Psoas muscle (tissue), 7 donors: ENCODE measurements at regions not wholly inside any gene's neighbourhood (a gene's known extent, or its start where the extent isn't known, plus 50 kb on each side); places are given as distances from the start of the nearest gene placed in this dataset.

Source experiments
- ATAC-seq, 4 donors: fragments of 200-7000 bp; cut with Tn5 transposase; one replicate each; pipeline ENCODE4 v1.9.1; 2020; ENCODE audit warnings: moderate library complexity in 3 of 4, mild to moderate bottlenecking in 2 of 4
- DNase-seq, 2 donors: peaks; one replicate each; pipeline ENCODE4 v3.0.0-alpha.2; 2020
- H3K27ac ChIP-seq: fragments of 200-600 bp; one replicate; pipeline ENCODE4 v1.8.0; 2022
- H3K27me3 ChIP-seq, 3 donors: fragments of 200-600 bp in 1 of 3; one replicate each; pipeline versions ENCODE4 v1.6.1 to v1.8.0; 2013 to 2022; ENCODE audit warnings: low read length in 2 of 3, mild to moderate bottlenecking in 2 of 3, moderate library complexity in 1 of 3; ENCODE audit not compliant: insufficient read depth in 3 of 3
- H3K36me3 ChIP-seq, 2 donors: fragments of 200-600 bp in 1 of 2; one replicate each; pipeline versions ENCODE4 v1.6.1 to v1.8.0; 2013 to 2022; ENCODE audit warnings: low read depth in 1 of 2, mild to moderate bottlenecking in 1 of 2, moderate library complexity in 1 of 2; ENCODE audit not compliant: insufficient read depth in 1 of 2
- H3K4me1 ChIP-seq: fragments of 200-600 bp; one replicate; pipeline ENCODE4 v1.8.0; 2022
- H3K4me3 ChIP-seq: fragments of 200-600 bp; one replicate; pipeline ENCODE4 v1.8.0; 2022; ENCODE audit warnings: mild to moderate bottlenecking
- H3K9me3 ChIP-seq: fragments of 200-600 bp; one replicate; pipeline ENCODE4 v1.8.0; 2022
- CTCF ChIP-seq: fragments of 200-600 bp; IDR thresholded peaks from one replicate; pipeline ENCODE4 v1.8.0; 2022; ENCODE audit warnings: antibody characterized with exemption
- WGBS, 3 donors: extraction: QIAGEN DNeasy Blood & Tissue Kit; methylation state at CpG; one replicate each; pipeline versions ENCODE4 v1.1.6 to v1.1.7; 2013; 5-methylcytosine and 5-hydroxymethylcytosine counted together
- intact Hi-C, 2 donors: fragments of 100-400 bp; cut with DNase I; formaldehyde crosslinking; loops; one replicate each; pipeline versions ENCODE4 v1.11.0 to v1.14.2; 2022
- donor health status: healthy with polysubstance abuse.
- donor health status: DM: no; HTN: no; CAD: no; lungs with moderate emphysema.
- donor health status: Bipolar disorder and iron deficiency.
- donor health status: healthy.
- donor health status: DM: yes; HTN: yes; CAD: no.
- donor health status: DM: no; HTN: no; CAD: no.
- donor health status: DM: yes; HTN: yes; CAD: no.

- Histone ChIP-seq H3K4me3 (no peak overlapping the region), H3K4me1 (no peaks in the 10 kb centered on the region), H3K27me3 (no peaks in the 10 kb centered on the region), H3K27ac (peak overlapping the region; percentile 69), H3K36me3 (no peaks in the 10 kb centered on the region), H3K9me3 (no peaks in the 10 kb centered on the region)
- ATAC-seq: peak in 3 of 4 donors; percentile 12 to 48 (median 13)
- intact Hi-C loops: no loop called here
- WGBS, 3 donors: 68 to 81% (median 79%) methylated on average over 3 of the region's 3 CpGs
- TF ChIP-seq CTCF: no peak
- no peak for DNase-seq
Observed at GRCh38 chr5:44664711-44665100, 144.0 kb upstream of the MRPS30 start.

GRCh38 chr5:44663991-44664710 is 144.6 kb upstream of the MRPS30 start:
- 79 to 90% (median 84%) methylated on average over 9 to 10 of the region's 10 CpGs for WGBS, 3 donors
- ATAC-seq (peak in 1 of 4 donors; percentile 4), DNase-seq (peak in 1 of 2 donors; percentile 45)
- no peak for TF ChIP-seq CTCF
- H3K9me3 ChIP-seq: no peaks in the 10 kb centered on the region
- intact Hi-C loops: no loop called here
- H3K4me1 ChIP-seq: no peaks in the 10 kb centered on the region
- H3K27ac ChIP-seq: no peak overlapping the region
- H3K4me3 ChIP-seq: no peak overlapping the region
- H3K27me3 ChIP-seq: no peaks in the 10 kb centered on the region
- H3K36me3 ChIP-seq: no peaks in the 10 kb centered on the region

- Histone ChIP-seq H3K27me3 (no peaks in the 10 kb centered on the region), H3K4me3 (no peak overlapping the region), H3K27ac (no peak overlapping the region), H3K36me3 (no peaks in the 10 kb centered on the region), H3K4me1 (no peaks in the 10 kb centered on the region), H3K9me3 (no peaks in the 10 kb centered on the region)
- 69 to 78% (median 70%) methylated on average over 1 of the region's 1 CpG for WGBS, 3 donors
- DNase-seq (no peak), ATAC-seq (no peak)
- intact Hi-C loops: no loop called here
- TF ChIP-seq CTCF: no peak
Observed at GRCh38 chr5:44661851-44662250, 146.9 kb upstream of the MRPS30 start.

GRCh38 chr5:44660251-44660650 is 148.5 kb upstream of the MRPS30 start:
- ATAC-seq (no peak), DNase-seq (no peak)
- intact Hi-C loops: no loop called here
- Histone ChIP-seq H3K9me3 (peaks cover 5% of the 10 kb centered on the region), H3K4me1 (no peaks in the 10 kb centered on the region), H3K27ac (no peak overlapping the region), H3K27me3 (no peaks in the 10 kb centered on the region), H3K36me3 (no peaks in the 10 kb centered on the region), H3K4me3 (no peak overlapping the region)
- TF ChIP-seq CTCF: no peak

GRCh38 chr5:44659334-44659733 is 149.4 kb upstream of the MRPS30 start:
- Histone ChIP-seq H3K36me3 (no peaks in the 10 kb centered on the region), H3K4me3 (no peak overlapping the region), H3K27ac (no peak overlapping the region), H3K9me3 (peaks cover 5% of the 10 kb centered on the region), H3K4me1 (no peaks in the 10 kb centered on the region), H3K27me3 (no peaks in the 10 kb centered on the region)
- ATAC-seq (no peak), DNase-seq (no peak)
- intact Hi-C loops: no loop called here
- no peak for TF ChIP-seq CTCF
- WGBS, 3 donors: 31 to 41% (median 34%) methylated on average over 3 of the region's 3 CpGs
